GM12878 (cell line): ENCODE measurements at regions not wholly inside any gene's neighbourhood (a gene's known extent, or its start where the extent isn't known, plus 50 kb on each side); places are given as distances from the start of the nearest gene placed in this dataset.

Experiments used
- ATAC-seq: fragments of 200-7000 bp; cut with Tn5 transposase; 3 replicates; pipeline ENCODE4 v1.9.1; 2020; ENCODE audit warnings: mild to moderate bottlenecking, moderate library complexity
- BruUV-seq: library from RNA; stranded (reverse); fragments of 400-500 nt; replicated peaks from 2 replicates; lab custom pipeline; 2021; lab: Mats Ljungman, UMichigan
- CTCF ChIA-PET: fragments of 300-600 bp; sonication (Branson Sonifier 250); formaldehyde crosslinking; extraction: SDS; loops from one replicate; lab custom pipeline; 2021; ENCODE audit warnings: inconsistent platforms; lab: Yijun Ruan, JAX
- POLR2A ChIA-PET: fragments of 350-600 bp; formaldehyde crosslinking; extraction: SDS; loops from one replicate; lab custom pipeline; 2021; ENCODE audit warnings: inconsistent platforms; lab: Charles Lee
- RAD21 ChIA-PET: fragments of 300-600 bp; sonication (Branson Sonifier 250); formaldehyde crosslinking; loops from one replicate; lab custom pipeline; 2023; ENCODE audit warnings: antibody characterized with exemption; ENCODE audit not compliant: unreplicated experiment; lab: Charles Lee
- SMC1A ChIA-PET: fragments of 300-600 bp; sonication (Branson Sonifier 250); formaldehyde crosslinking; loops from one replicate; lab custom pipeline; 2023; ENCODE audit not compliant: unreplicated experiment, uncharacterized antibody; lab: Charles Lee
- DNase-seq: peaks from one replicate; pipeline ENCODE4 v3.0.0-alpha.2; 2011; ENCODE audit warnings: low read depth, low spot score
- FAIRE-seq: peaks from 3 replicates; lab custom pipeline; 2011; peaks lifted over from hg19 to GRCh38; lab: Jason Lieb, UNC
- H2AFZ ChIP-seq: 2 replicates; pipeline ENCODE4 v1.6.0; 2011; ENCODE audit warnings: low read depth, low read length, control low read depth; ENCODE audit not compliant: control insufficient read depth
- H3K27ac ChIP-seq: 2 replicates; pipeline ENCODE4 v1.5.1; 2011; ENCODE audit warnings: control low read depth; ENCODE audit not compliant: control insufficient read depth, insufficient read depth
- H3K27me3 ChIP-seq, 2 experiments: replicated peaks in 1 of 2; 2 replicates each; pipeline versions ENCODE4 v1.6.0 to v1.6.1; 2011; ENCODE audit warnings: low read length in 1 of 2; ENCODE audit not compliant: control insufficient read depth in 2 of 2, insufficient read depth in 2 of 2
- H3K36me3 ChIP-seq, 2 experiments: 2 replicates each; pipeline ENCODE4 v1.5.1; 2011; ENCODE audit warnings: low read length in 1 of 2; ENCODE audit not compliant: control insufficient read depth in 2 of 2, insufficient read depth in 2 of 2
- H3K4me1 ChIP-seq: 2 replicates; pipeline ENCODE4 v1.6.1; 2011; ENCODE audit warnings: mild to moderate bottlenecking, low read length, moderate library complexity, mixed read lengths; ENCODE audit not compliant: control insufficient read depth, insufficient read depth
- H3K4me2 ChIP-seq: 2 replicates; pipeline ENCODE4 v1.6.0; 2011; ENCODE audit warnings: control low read depth; ENCODE audit not compliant: control insufficient read depth, insufficient read depth
- H3K4me3 ChIP-seq: fragments of 200-600 bp; sonication (generic); 2 replicates; pipeline ENCODE4 v1.5.1; 2016
- H3K79me2 ChIP-seq: 2 replicates; pipeline ENCODE4 v1.6.0; 2011; ENCODE audit warnings: low read length; ENCODE audit not compliant: control insufficient read depth, insufficient read depth
- H3K9ac ChIP-seq: 2 replicates; pipeline ENCODE4 v1.8.0; 2011; ENCODE audit warnings: low read length, control low read depth, mixed read lengths; ENCODE audit not compliant: control insufficient read depth, insufficient read depth
- H3K9me3 ChIP-seq: replicated peaks from 3 replicates; pipeline ENCODE4 v1.5.1; 2011; ENCODE audit warnings: mild to moderate bottlenecking, low read length; ENCODE audit not compliant: control insufficient read depth, insufficient read depth
- H4K20me1 ChIP-seq: 2 replicates; pipeline ENCODE4 v1.6.0; 2011; ENCODE audit not compliant: control insufficient read depth, insufficient read depth
- BCL11A ChIP-seq: IDR thresholded peaks from 2 replicates; pipeline ENCODE4 v1.6.1; 2011; ENCODE audit warnings: low read depth, low read length
- BMI1 ChIP-seq: fragments of 450-650 bp; IDR thresholded peaks from 2 replicates; pipeline ENCODE4 v1.6.1; 2016; ENCODE audit warnings: mild to moderate bottlenecking, moderate library complexity, borderline replicate concordance
- BRCA1 ChIP-seq: IDR thresholded peaks from 2 replicates; pipeline ENCODE4 v1.6.1; 2011; ENCODE audit warnings: low read depth, low read length, improper control_type of control experiment
- CBX3 ChIP-seq: fragments of 200-600 bp; sonication (generic); IDR thresholded peaks from 2 replicates; pipeline ENCODE4 v1.6.1; 2016; ENCODE audit warnings: low read depth, borderline replicate concordance
- CBX5 ChIP-seq: sonication (generic); IDR thresholded peaks from 2 replicates; pipeline ENCODE4 v1.6.1; 2016; ENCODE audit warnings: low read depth, moderate library complexity, mild to moderate bottlenecking, inconsistent platforms
- CHD2 ChIP-seq: IDR thresholded peaks from 2 replicates; pipeline ENCODE4 v1.6.1; 2011; ENCODE audit warnings: low read depth, low read length, improper control_type of control experiment, borderline replicate concordance
- CHD4 ChIP-seq: fragments of 200-600 bp; sonication (generic); IDR thresholded peaks from 2 replicates; pipeline ENCODE4 v1.6.1; 2016; ENCODE audit warnings: mild to moderate bottlenecking
- IKZF1 ChIP-seq: fragments of 450-650 bp; conservative IDR thresholded peaks from 2 replicates; pipeline ENCODE4 v1.6.1; 2017; ENCODE audit warnings: antibody characterized with exemption, mild to moderate bottlenecking
- KDM1A ChIP-seq: fragments of 200-600 bp; sonication (generic); IDR thresholded peaks from 2 replicates; pipeline ENCODE4 v1.6.1; 2016; ENCODE audit warnings: borderline replicate concordance
- MEF2A ChIP-seq: IDR thresholded peaks from 2 replicates; pipeline ENCODE4 v1.6.1; 2011; ENCODE audit warnings: low read depth, mild to moderate bottlenecking, low read length, moderate library complexity; ENCODE audit not compliant: insufficient read depth
- MEF2B ChIP-seq: fragments of 450-650 bp; IDR thresholded peaks from 2 replicates; pipeline ENCODE4 v1.6.1; 2018; ENCODE audit warnings: mild to moderate bottlenecking, moderate library complexity; ENCODE audit not compliant: partially characterized antibody, poor library complexity, severe bottlenecking
- MTA2 ChIP-seq: fragments of 450-650 bp; IDR thresholded peaks from 2 replicates; pipeline ENCODE4 v1.6.1; 2016; ENCODE audit warnings: low read depth, mild to moderate bottlenecking, moderate library complexity
- NFXL1 ChIP-seq: fragments of 450-650 bp; IDR thresholded peaks from 2 replicates; pipeline ENCODE4 v1.6.1; 2017; ENCODE audit warnings: antibody characterized with exemption, mild to moderate bottlenecking, borderline replicate concordance
- NR2F1 ChIP-seq: fragments of 450-650 bp; conservative IDR thresholded peaks from 2 replicates; pipeline ENCODE4 v1.6.1; 2017; ENCODE audit warnings: mild to moderate bottlenecking
- RAD21 ChIP-seq: IDR thresholded peaks from 2 replicates; pipeline ENCODE4 v1.6.1; 2011; ENCODE audit warnings: mild to moderate bottlenecking, low read depth, low read length, moderate library complexity; ENCODE audit not compliant: insufficient read depth
- RAD51 ChIP-seq: fragments of 450-650 bp; IDR thresholded peaks from 2 replicates; pipeline ENCODE4 v1.6.1; 2016; ENCODE audit warnings: moderate library complexity, mild to moderate bottlenecking, inconsistent platforms
- RUNX3 ChIP-seq: IDR thresholded peaks from 2 replicates; pipeline ENCODE4 v1.6.1; 2012; ENCODE audit warnings: low read length, inconsistent platforms
- SREBF2 ChIP-seq: IDR thresholded peaks from 2 replicates; pipeline ENCODE4 v1.6.1; 2012; ENCODE audit warnings: mild to moderate bottlenecking, low read length
- WRNIP1 ChIP-seq: IDR thresholded peaks from 2 replicates; pipeline ENCODE4 v1.6.1; 2011; ENCODE audit warnings: low read depth, low read length, improper control_type of control experiment, borderline replicate concordance
- ZNF274 ChIP-seq: IDR thresholded peaks from one replicate; pipeline ENCODE4 v1.8.0; 2011; ENCODE audit not compliant: insufficient read length, insufficient read depth
- ZNF622 ChIP-seq: fragments of 450-650 bp; IDR thresholded peaks from 2 replicates; pipeline ENCODE4 v1.6.1; 2017; ENCODE audit warnings: mild to moderate bottlenecking, inconsistent platforms
- ZZZ3 ChIP-seq: IDR thresholded peaks from 2 replicates; pipeline ENCODE4 v1.6.1; 2011; ENCODE audit warnings: low read depth; ENCODE audit not compliant: control insufficient read depth, insufficient read length
- WGBS: methylation state at CpG from one replicate; pipeline ENCODE4 v1.1.6; 2016; ENCODE audit warnings: low lambda C conversion rate; ENCODE audit not compliant: insufficient replicate concordance, insufficient coverage; ENCODE audit errors: missing lambda C conversion rate; 5-methylcytosine and 5-hydroxymethylcytosine counted together
- in situ Hi-C: fragments of 300-500 bp; cut with MboI; formaldehyde crosslinking; loops from 9 replicates; pipeline ENCODE4 v1.14.3; 2018; ENCODE audit warnings: mixed read lengths
- intact Hi-C: fragments of 100-400 bp; cut with micrococcal nuclease; formaldehyde crosslinking; loops from one replicate; pipeline ENCODE4 v1.14.2; 2022; ENCODE audit not compliant: unreplicated experiment

DNA sequence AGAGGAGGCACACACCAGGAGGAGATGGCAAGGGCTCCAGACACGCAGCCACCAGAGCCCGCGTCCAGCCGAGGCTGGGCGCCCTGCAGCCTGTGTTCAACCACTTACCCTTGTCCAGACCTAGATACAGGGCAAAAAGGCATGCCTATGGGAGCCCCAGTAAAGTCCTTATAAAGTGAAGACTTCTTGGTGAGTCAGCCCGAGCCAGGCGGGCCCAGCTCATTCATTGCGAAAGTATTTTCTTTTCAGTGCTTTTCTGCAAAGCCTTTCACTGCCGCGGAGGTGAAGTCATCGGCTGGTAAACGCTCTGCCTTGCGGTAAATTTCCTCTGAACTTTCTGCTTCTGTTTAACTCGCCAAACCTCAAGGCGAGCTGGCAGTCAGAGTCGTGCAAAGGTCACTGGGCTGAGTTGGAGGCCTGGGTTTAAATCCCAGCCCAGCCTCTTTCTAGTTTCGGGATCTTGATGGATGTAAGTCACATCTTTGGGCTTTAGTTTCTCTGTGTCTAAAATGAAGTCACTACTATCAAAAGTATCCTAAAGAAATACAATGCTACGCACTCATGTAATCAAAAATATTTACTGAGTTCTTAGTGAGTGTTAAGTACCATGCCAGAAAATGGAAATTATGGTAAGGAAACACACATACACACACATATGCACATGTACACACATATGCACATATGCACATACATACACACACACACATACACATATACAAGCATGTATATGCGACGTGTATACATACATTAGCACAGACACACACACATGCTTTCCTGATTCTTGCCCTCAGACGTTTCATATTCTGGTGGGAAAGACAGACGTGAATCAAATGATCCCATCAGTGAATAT lies 54.7 kb upstream of the IFFO2 start:
- ATAC-seq: peak; percentile 98
- 11% methylated on average over 22 of the region's 22 CpGs for WGBS
- Histone ChIP-seq H3K4me2 (peak overlapping the region; percentile 67; the same call in 1 of the 2 replicates), H3K4me3 (no peak overlapping the region), H3K9ac (no peak overlapping the region), H3K27ac (no peak overlapping the region), H3K27me3 (no peaks in the 10 kb centered on the region; a peak in 2 of 4 replicates), H4K20me1 (no peaks in the 10 kb centered on the region), H3K9me3 (no peaks in the 10 kb centered on the region), H3K79me2 (no peaks in the 10 kb centered on the region), H3K36me3 (no peaks in the 10 kb centered on the region), H3K4me1 (peaks cover 6% of the 10 kb centered on the region), H2AFZ (no peak overlapping the region)
- DNase-seq: peak; percentile 43
- intact Hi-C loops (loop anchor here (1.0 kb wide), 1 partner anchor 55 kb away; the partner anchor contains the start of gene IFFO2), in situ Hi-C loops (no loop called here)
- ChIA-PET SMC1A (interaction anchor here (0.7 kb wide), 1 partner anchor 68 kb away, joined by 3 read pairs; no protein-coding TSS in a partner anchor), CTCF (interaction anchor here (0.6 to 2.6 kb wide), 5 partner anchors 39 to 237 kb away, joined by 3 to 12 read pairs (median 3); no protein-coding TSS in a partner anchor), RAD21 (no interaction called here), POLR2A (interaction anchor here (0.5 to 1.0 kb wide), 2 partner anchors 49 to 1473 kb away, joined by 3 to 4 read pairs; no protein-coding TSS in a partner anchor)
- no peak for FAIRE-seq
- BruUV-seq: no TSS peak
- TF ChIP-seq CBX3 (no peak), IKZF1 (peak; percentile 61; the same call in 1 of the 2 replicates), KDM1A (no peak), RAD21 (no peak), MEF2B (no peak), NR2F1 (peak; percentile 77), BMI1 (no peak), MEF2A (no peak), BCL11A (peak; percentile 43; the same call in 1 of the 2 replicates), RAD51 (no peak), BRCA1 (no peak), ZNF274 (no peak), CBX5 (no peak), RUNX3 (peak; percentile 91), ZZZ3 (no peak), MTA2 (no peak), NFXL1 (no peak), WRNIP1 (no peak), SREBF2 (no peak), CHD4 (no peak), CHD2 (no peak), ZNF622 (no peak)
